NOMO-1 (cell line): ENCODE measurements at regions not wholly inside any gene's neighbourhood (a gene's known extent, or its start where the extent isn't known, plus 50 kb on each side); places are given as distances from the start of the nearest gene placed in this dataset.

Experiments used
- DNase-seq, 2 experiments: peaks; one replicate each; lab custom pipeline; 2025; ENCODE audit not compliant: unreplicated experiment in 2 of 2; lab: John Stamatoyannopoulos, UW

DNA sequence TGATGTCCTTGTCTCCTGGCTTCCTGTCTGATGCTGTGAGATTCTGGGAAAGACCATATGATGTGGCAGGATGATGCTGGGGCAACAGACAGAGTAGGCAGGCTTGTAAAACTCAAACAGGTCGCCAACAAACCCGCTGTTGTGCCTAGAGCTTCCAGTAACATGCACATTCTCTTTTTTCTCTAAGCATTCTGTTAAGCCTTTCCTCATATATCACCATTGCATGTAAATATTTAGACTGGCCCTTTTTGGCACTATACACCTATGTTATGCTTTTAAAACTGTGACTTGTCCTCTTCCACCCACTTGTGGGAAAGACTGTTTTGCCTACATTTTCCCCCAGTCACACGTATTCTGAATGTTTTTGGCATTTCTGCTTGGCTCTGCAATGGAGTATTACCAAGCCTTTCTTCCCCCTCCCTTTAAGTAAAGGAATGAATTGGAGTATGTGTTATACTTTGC, 250.4 kb upstream of the TANK start:
- DNase-seq: no peak

DNA sequence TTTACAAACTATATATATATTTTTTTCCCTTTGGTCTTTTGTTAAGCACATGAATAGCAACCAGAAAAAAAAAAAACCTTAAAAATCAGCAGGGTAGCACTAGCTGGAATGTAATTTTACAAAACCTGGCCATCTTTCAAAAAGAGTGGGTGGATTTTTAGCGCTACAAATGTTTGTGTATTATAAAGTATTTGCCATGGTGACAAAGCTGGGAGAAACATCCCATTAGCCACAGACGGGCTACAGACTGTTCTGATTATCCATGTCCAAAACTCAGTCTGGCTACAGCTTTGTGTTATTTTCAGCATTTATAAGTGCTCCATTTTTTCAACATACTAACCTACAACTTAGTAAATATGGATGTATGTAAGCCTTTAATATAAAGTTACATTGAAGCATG, 249.5 kb upstream of the TANK start:
- DNase-seq: no peak

DNA sequence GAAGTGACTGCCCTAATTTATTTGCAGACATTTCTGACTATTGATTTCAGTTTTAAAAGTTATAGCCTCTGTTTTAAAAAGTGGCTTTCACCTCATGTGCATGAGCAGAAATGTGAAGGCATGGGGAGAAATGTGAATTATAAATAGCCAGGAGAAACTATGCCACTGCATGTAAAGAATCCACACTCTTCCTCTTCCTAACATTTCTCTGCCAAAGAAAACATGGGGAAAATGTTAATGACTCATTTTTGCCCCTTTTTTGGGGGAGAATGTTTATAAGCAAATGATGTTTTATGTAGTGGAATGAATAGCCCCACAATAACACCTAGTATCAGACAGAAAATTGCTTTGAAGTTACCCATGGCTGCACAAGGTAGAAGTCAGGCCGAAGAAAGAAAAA, 249.0 kb upstream of the TANK start:
- DNase-seq: no peak

DNA sequence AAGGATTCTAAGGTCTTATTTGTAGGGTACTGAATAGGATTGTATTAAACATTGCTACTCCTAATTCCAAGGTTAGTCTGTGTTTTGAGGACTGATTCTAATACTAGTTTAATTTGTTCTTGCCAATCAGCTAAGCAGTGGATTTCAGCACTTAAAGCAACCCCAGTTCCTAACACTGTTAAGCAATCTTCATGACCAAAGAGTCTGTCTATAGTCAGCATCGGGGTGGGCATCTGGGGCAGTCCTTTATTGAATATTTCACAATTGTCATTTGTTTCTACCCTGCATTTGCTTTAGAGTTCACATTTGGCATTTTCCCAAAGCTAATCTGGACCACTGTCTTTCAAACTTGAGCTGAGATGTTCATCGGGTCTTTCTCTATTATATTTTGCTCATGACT, 248.0 kb upstream of the TANK start:
- no peak for DNase-seq

DNA sequence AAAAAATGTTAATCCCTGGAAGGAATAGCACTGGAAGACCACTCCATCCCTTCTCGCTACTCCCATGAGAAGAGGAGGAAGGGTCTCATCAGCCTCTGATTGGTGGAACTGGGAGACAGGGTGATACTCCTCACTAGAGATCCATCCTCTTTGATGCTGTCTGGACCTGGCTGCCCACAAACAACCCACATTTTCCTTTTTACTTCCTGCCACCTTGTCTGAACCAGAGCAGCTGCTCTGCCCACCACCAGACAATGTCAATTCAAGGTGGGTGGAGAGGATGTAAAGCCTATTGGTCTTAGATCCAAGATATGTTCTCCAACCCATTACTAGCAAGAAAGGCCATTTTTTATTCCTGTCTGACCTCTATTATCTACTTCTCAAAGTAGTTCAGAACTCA, 246.9 kb upstream of the TANK start:
- DNase-seq: no peak

DNA sequence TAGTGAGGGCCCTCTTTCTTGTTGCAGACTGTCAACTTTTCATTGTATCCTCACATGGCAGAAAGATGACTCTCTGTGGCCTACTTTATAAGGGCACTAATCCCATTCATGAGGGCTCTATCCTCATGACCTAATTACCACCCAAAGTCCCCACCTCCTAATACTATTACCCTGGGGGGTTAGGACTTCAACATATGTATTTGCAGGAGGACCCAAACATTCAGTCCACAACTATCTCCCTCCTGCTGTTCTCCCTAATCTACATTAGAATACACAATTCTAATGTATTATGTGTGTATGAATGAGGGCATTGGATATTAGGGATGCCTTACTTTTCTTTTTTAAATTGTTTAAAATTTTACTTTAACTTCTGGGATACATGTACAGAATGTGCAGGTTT, 246.0 kb upstream of the TANK start:
- no peak for DNase-seq

DNA sequence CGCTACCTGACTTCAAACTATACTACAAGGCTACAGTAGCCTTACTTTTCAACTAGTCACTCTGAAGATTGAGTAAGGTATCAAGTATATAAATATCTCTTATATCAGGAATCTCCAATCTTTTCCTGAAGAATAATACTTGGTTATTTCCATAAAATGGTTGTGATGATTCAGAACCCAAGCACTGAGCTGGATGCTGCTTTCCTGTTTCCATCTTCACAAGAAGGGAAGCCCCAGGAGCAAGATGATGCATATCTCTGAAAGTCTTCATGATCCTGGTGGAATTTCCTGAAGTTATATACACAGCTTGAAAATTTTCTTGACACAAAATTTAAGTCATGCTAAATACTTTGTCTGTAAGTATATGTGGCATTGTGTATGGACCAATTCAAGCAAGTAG, 243.9 kb upstream of the TANK start:
- DNase-seq: no peak

DNA sequence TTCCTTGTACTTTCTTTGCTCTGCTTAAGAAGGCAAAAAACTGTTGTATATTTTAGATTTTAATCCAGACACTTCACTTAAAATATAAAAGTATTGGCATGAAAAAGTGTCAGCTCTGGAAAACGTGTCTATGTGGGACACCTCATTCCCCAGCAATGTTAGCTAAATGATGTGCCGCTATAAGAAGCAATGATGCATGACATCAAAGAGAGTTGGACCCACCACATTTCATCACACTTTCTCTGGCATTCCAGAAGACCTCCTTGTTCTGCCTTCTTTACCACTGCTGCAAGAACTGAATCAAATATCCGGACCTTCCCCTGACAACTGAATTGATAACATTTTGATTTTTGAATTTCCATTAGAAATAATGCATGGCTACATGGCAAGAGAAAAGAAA, 242.4 kb upstream of the TANK start:
- DNase-seq: no peak

DNA sequence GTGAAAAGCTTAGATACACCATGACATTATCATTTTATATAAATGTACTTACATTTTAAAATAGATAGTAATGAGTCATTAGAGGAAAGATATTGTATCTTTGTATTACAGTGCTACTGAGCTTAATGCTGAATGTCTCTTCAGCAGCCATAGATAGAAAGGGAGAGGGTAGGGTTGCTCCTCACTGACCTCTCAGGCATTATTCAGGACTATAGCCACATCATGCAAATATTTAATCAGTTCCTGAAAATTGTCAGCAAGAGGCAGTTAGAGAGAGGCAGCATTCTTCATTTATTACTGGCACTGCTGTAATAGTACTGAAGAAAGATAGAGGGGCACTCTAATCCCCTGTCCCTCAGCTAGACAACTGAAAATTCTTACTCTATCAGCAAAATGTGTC, 242.0 kb upstream of the TANK start:
- DNase-seq: no peak

DNA sequence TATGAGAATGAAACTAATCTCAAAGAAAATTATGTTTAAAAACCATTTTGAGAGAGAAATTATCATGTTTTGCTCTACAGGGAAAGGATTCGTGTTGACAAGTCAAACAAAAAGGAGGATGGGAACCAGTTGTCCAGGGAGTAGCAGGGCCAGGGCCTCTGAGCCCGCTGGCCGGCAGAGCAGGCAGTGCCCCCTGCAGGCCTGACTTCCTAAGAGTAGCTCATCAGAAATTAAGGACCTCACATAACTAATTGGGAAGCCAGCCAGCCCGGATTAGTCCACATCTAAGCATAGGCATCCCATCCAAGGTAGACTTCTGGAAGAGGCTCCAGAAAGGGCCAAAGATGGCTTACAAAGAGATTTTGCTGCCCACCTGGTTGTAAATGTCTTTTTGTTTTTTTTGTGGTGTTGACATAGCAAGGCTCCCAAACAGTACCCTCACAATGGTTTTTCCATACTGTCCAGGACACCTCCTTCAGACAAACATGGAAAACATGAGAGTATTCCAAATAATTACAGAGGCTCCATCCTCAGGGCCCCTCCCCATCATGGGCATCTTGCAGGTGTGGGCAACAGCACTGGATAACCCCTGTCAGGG, 241.2 kb upstream of the TANK start:
- peak; percentile 21 to 43 for DNase-seq

DNA sequence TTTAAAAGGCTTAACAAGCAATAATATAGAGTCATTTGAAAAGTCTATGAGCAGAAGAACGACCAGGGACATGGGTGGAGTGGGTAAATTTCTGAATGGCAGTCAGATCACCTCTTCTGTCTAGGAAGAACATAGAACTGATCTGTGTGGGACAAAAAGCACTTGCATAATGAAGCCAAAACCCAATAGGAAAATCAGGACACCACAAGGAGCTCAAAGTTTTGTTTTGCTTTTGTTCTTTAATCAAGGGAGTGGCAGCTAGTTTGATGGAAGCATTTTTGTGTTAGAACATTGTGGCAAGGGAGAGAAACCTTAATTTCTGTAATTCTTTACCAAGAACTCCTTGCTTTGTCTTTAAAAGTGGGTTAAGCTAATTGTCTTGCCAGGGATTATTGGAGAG, 240.2 kb upstream of the TANK start:
- no peak for DNase-seq

DNA sequence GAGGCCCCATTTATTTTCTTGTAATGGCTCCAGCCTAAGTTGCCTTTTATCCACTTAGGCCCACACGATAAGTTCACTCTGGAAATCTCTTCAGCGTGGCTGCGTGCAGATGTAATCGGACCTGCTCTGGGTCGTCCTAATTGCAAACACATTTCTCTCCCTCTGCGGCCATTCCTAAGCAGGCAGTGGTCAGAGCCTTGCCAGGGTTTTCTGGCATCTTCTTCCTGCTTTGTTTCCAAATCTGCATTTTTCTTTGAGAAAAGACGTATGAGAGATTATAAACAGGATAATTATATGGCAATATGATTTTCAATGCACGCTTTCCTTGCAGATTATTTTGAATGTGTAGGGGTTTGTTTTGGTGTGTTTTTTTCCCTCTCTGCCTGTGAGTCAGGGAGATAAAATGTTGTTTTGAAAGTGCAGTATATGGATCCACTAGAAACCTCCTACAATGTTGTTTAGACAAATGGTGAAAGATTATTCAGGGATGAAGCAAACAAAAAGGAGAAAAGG, 239.4 kb upstream of the TANK start:
- no peak for DNase-seq

DNA sequence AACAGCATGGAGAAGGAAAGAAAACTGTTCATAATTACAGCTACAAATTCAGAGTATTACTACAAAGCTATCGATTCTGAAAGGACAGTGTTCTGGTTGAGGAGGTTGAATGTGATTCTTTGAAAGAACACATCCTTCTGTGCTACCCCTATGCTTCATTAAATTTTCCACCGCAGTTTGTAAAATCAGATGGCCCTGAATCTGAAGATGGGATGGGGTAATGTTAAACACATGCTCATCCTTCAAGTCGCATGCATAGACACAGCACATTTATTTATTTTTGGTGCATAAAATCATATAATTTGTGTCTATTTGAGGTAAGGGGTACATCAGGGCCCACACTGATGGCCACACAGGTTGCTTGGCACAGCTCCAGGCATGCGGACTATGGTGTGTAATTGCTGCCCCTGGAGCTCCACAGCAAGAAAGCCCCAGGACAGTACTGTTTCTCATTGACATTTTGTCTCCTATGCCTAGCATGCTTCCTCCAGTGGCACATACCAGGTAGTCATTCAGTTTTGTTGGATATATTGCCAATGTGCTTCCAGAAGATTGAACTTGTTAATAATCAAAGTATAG, 238.8 kb upstream of the TANK start:
- no peak for DNase-seq

DNA sequence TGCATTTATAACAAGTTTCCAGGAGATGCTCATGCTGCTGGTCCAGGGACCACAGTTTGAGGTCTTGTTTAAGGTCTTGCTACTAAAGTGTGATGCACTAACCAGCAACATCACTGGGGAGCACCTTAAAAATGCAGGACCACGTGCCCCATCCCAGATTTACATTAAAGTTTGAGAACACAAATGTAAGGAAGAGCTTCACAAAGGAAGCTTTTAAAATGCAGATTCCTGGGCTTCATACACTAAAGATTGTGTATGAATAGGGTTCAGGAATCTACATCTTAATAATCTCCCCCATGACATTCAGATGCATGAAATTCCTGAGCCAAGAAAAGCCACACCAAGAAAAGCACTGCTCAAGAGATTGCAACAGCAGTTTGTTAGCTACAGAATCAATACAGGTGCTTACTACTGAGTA, 235.3 kb upstream of the TANK start:
- no peak for DNase-seq

DNA sequence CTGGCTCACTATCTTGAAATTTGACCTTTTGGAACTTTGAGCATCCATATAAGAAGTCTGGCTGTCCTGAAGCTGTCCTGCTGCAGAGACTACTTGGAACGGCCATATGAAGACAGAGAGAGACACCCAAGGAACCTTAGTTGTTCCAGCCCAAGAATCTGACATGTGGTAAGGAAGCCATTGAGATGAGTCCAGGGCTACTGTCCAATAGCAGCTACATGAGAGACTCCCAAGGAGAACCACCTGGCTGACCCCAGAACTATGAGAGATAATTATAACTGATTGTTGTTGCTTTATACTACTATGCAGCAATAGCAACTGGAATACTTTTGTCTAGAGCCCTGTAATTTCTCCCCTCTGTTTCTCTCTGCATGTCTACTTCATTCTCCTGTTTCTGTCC, 234.3 kb upstream of the TANK start:
- DNase-seq: no peak

DNA sequence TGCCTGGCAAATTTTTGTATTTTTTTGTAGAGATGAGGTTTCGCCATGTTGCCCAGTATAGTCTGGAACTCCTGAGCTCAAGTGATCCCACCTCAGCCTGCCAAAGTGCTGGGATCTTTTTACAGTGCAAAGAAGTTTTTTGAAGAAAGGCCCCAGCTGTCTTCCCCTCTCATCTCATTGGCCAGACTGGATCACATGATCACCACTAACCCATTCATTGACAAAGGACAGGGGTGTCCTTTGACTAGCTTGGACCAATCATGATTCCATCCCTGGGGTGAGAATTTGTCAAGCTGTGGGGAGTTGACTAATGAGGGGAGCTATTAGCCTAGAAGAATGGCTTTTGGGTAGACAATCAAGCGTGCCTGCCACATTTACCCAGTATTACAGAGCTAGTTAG, 232.9 kb upstream of the TANK start:
- no peak for DNase-seq

DNA sequence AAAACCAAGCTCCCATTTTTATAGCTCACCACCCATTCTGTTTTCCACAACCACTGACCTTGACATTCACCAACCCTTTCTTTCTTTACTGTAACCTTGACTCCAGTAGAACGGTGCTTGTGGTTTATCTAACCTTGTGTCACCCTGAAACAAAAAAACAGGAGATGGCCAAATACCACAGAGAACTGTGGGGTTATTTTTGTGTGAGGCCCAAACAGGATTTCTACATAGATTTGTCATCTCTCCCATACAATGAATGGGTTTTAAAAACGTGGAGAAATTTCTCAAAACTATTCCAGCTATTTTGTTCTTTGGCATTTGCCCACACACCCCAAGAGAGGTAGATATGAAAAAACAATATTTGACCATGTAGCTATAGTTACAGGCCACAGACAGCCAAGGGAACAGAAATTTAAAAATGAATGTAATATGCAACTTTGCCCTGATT, 231.3 kb upstream of the TANK start:
- DNase-seq: no peak

DNA sequence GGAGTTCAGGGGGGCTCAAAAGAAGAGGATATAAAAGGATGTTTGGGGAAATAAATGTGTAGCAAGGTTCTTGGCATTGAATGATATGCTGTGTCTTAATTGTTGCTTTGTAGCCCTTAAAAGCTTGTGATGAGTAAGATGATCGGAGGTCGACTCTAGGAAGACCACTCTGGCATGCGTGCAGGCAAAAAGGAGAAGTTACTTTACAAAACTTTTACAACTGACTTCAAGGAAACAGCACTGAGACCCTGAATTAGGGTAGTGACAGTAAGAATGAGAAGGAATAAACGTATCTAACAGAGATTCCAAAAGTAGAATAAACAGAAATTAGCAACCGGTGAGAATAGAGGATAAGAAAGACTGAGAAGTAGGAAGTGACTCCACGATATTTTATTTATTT, 228.7 kb upstream of the TANK start:
- no peak for DNase-seq

DNA sequence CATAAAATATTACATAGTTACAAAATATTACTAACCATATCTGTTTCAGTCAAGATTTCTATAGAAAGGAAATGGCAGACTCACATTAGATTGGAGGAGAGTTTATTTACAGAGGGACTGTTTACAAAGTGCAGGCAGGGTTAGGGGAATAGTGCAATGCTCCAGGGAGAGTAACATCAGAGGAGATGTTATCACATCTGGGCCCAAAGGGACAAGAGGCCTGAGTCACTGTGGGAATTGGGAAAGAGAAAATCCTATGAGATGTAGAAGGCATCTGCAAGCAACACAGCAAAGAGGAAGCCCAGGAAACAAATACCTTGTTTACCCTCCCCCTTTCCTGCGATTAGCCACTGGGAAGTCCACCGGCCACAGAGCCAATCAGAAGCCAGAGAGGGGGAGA, 227.3 kb upstream of the TANK start:
- no peak for DNase-seq

DNA sequence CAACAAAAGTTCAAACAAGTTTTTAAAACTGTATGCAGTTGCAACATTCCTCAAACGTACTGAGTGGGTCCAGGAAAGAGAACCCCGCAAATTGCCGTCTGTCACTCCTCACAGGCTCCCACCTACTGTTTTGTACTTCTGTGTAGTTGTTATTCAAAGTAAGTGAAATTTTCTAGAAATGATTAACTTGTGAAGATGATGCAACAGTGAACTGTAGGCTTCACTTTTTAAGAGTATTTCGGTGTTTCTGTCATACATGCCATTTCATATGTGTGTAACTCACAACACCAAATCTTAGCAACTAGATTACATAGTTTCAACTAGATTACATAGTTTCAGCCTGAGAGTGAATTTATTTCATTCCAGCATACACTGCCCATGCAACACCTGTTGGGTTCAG, 226.0 kb upstream of the TANK start:
- no peak for DNase-seq

DNA sequence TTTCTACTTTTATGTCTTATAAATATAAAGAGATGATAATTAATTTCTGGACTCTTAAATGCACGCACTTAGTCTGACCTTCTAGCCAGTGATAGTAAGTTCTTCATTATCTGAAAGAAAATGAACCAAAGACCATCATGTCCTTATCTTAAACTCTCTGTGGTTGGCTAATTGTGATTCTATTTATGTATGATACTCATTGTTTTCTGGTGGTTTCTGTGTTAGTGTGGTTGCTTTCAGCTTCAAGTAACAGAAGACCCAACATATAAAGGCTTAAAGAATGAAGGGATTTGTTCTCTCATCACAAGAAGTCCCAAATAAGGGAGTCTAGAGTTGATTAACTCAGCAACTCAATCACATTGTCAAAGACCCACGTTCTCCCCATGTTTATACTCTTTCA, 225.2 kb upstream of the TANK start:
- no peak for DNase-seq

DNA sequence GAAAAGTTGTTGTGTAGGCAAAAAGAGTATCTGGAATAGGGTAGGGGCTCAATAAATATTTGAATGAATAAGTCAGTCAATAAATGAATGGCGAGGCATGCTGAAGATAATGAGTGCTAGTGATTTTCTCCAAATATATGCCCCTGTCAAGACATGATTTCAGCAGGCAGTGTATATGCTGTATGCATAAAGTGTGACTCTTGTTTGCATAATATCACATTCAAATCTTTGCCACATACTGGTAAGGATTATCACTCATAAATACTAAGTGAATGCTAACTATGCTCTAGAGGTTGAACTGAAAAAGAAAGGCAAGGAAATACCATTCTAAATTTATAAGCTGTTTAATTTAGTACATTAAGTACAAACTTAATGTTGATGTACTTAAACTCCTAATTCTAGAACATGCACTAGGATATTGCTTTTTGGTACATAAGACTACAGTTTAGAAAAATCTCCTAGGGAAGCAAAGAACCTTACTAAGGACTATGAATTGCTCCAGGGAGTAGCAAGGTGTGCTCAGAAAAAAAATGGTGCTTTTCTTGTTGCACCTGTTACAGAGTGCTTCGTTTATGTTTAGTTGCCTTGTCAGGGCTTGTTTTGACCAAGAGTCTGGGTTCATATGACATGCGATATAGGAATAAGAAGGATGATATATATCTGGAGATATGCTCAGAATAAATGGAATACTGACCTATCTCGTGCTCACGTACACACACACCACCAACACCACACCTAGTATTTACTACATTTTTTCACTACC, 224.0 kb upstream of the TANK start:
- no peak for DNase-seq
